Neural progenitor cell (in vitro differentiated cells): ENCODE measurements at regions not wholly inside any gene's neighbourhood (a gene's known extent, or its start where the extent isn't known, plus 50 kb on each side); places are given as distances from the start of the nearest gene placed in this dataset.
"Not testable (repeated sequence)": the region's sequence is repeated elsewhere in the genome, so short reads cannot be mapped to it uniquely, and the experiment has no call there.

ENCODE experiments used
- EZH2 ChIP-seq: fragments of 200-600 bp; sonication (generic); IDR thresholded peaks from 2 replicates; pipeline ENCODE4 v1.6.1; 2017; ENCODE audit warnings: antibody characterized with exemption, mild to moderate bottlenecking, moderate library complexity
- EZH2phosphoT487 ChIP-seq: fragments of 200-600 bp; sonication (generic); IDR thresholded peaks from 2 replicates; pipeline ENCODE4 v1.6.1; 2017; ENCODE audit warnings: antibody characterized with exemption
- TF ChIP-seq, protein P1 (sequence below): fragments of 200-600 bp; sonication (generic); IDR thresholded peaks from 2 replicates; pipeline ENCODE4 v1.5.1; 2017; ENCODE audit warnings: antibody characterized with exemption, mild to moderate bottlenecking

DNA sequence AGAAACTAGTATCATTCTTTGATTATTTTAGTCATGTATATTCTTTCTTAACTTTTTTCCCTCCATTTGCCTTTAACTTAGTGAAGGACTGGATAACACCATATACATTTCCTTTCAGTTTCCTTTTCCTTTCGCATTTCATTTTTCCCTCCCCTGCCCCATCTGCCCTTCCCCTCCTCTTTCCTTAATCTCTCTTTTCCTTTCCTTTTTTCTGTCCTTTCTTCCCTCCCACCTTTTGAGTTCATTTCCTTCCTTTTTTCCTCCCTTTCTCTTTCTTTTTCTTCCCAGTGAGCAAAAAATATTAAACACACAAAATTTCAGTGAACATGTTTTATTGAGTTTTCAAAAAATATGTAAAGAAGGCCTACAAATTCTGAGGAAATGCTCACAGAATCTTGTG, 373.3 kb downstream of the SRGAP2C start:
- TF ChIP-seq, protein P1, sequence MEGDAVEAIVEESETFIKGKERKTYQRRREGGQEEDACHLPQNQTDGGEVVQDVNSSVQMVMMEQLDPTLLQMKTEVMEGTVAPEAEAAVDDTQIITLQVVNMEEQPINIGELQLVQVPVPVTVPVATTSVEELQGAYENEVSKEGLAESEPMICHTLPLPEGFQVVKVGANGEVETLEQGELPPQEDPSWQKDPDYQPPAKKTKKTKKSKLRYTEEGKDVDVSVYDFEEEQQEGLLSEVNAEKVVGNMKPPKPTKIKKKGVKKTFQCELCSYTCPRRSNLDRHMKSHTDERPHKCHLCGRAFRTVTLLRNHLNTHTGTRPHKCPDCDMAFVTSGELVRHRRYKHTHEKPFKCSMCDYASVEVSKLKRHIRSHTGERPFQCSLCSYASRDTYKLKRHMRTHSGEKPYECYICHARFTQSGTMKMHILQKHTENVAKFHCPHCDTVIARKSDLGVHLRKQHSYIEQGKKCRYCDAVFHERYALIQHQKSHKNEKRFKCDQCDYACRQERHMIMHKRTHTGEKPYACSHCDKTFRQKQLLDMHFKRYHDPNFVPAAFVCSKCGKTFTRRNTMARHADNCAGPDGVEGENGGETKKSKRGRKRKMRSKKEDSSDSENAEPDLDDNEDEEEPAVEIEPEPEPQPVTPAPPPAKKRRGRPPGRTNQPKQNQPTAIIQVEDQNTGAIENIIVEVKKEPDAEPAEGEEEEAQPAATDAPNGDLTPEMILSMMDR = not testable (repeated sequence)
- not testable (repeated sequence) for TF ChIP-seq EZH2, EZH2phosphoT487
